Hematopoietic multipotent progenitor cell (in vitro differentiated cells): ENCODE measurements at regions not wholly inside any gene's neighbourhood (a gene's known extent, or its start where the extent isn't known, plus 50 kb on each side); places are given as distances from the start of the nearest gene placed in this dataset.

ENCODE experiments used
- DNase-seq, 3 donors: peaks; one replicate each; pipeline ENCODE4 v3.0.0-alpha.2; 2011 to 2015; ENCODE audit warnings: low read depth in 2 of 3, low spot score in 2 of 3

DNA sequence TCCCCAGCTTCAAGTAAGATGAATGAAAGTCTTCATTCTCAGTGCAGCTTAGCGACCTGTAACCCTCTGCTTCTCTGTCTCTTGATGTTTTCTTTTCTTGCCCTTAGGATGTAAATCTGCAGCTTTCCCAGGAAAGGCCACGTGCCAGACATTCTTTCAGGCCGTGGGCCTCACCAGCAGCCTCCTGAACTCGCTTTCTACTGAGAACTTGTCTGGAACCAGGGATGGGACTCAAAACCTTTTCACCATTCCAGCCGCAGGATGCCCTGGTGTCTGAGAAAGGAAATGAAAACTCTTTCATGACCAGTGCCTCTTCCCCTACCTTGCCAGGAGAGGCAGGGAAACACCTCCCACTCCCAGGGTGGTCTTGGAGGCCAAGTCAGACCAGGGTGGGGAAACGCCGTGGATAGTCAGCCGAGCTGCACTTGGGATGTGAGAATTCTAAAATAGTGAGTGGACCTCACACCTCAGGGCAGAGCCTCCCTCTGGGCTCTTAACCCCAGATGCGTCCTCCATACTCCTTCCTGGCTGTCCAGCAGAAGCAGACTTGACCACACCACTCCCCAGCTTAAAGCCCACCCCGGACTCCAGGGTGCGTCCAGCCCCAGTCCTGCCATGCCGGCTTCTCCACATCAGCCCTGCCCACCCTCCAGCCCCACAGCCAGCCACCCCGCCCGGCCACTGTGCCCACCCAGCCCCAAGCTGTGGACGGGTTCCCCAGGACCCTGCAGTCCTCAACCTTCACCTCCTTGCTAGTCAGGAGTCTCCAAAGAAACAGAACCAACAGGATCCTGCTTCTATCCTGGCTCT, 115.5 kb downstream of the TWIST2 start:
- DNase-seq: no peak

DNA sequence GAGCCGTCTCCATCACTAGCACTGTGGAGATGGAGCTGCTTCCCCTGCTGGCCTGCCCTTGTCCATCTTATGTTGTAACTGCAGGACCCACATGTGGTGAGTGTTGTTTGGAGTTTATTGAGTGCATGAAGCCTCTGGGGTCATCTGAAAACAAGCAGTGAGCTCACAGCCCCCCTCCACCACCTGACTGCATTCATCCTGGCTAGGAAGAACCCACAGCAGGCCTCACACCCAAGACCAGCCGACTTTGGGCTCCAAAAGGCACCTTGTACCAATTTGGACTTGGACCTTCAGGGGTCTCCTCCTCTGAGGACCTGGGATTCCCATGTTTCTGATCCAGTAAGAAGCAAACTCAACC, 116.1 kb downstream of the TWIST2 start:
- DNase-seq: no peak

DNA sequence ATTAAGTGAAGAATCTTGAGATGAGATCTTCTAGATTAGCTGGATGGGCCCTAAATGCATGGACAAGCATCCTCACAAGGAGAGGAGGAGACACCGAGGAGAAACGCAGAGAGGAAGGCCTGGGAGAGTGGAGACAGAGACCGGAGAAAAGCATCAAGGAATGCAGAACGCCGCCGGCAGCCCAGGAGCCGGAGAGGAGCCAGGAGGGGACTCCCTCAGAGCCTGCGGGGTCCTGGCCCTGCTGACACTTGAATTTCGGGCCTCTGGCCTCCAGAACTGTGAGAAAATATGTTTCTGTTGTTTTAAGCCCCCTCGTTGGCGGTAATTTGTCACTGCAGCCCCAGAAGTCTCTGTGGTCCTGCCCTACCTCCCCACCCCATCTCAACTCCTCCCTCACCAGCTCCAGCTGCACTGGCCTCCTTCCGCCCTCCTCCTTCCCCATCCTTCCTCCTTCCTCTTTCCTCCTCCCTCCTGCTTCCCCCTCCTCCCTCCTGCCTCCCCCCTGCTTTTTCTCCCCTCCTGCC, 116.7 kb downstream of the TWIST2 start:
- no peak for DNase-seq

DNA sequence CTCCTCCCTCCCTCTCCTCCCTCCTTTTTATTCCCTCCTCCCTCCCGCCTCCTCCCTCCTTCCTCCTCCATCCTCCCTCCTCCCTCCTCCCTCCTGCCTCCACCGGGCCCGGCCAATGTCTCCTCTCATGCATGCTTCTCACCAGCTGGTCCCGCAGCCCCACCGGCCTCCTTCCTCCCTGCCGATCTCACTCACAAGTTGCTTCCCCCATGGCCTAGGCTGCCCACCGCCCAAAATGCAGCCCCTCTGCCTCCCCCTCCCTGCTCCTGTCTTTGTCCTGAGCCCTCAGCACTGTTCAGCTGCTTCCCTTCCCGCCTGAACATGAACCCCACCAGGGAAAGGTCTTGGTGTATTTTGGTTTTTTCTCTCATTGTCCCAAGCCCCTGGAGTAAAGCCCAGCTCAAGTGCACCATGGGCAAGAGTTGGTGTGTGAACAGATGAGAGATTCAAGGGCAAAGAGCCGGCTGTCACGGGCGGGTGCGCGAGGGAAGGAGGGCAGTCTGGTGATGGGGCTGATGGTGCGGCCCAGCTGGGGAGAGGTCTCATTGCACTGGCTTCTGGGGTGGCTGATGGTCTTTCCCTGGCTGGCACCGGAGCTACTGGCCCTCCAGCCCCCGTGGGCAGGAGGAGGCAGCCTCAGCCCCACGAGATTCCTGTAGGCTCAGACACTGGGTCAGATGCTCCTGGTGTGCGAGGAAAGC, 117.6 kb downstream of the TWIST2 start:
- no peak for DNase-seq

DNA sequence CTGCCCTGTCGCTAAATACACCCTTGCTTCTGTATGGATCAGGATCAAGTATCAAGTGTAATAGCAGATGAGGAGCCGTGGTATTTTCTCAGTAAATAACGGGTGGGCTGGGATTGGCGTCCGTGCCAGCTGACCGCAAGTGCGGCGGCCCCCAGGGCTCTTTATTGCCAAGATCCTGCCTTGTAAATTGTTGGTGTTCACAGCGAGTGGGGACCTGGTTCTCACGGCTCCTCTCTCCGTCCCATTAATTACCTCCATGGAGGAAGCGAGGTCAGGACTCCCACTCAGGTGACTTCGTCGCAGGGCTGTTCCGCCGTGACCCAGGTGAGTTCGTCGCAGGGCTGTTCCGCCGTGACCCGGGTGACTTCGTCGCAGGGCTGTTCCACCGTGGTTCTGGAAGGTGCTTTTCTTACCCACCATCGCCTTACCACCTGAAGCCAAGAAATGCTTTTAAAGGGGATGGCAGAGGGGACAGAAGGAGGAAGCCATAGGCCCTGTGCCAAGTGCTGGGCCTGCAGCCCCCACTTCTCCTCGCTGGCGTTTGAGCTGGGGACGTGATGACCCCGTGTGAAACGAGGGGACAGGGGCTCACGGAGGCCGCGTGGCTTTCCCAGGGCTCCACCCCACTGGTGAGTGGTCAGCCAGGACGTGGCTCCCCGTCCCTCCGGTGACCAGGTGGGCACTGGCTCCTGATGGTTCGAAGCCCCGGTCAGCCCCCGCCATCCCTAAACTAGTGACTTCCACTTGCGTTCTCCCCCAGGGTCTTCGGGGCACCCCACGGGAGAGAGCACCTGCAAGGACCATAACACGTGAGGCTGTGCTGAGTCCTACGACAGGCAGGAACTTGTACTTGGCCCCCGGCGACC, 118.4 kb downstream of the TWIST2 start:
- no peak for DNase-seq

DNA sequence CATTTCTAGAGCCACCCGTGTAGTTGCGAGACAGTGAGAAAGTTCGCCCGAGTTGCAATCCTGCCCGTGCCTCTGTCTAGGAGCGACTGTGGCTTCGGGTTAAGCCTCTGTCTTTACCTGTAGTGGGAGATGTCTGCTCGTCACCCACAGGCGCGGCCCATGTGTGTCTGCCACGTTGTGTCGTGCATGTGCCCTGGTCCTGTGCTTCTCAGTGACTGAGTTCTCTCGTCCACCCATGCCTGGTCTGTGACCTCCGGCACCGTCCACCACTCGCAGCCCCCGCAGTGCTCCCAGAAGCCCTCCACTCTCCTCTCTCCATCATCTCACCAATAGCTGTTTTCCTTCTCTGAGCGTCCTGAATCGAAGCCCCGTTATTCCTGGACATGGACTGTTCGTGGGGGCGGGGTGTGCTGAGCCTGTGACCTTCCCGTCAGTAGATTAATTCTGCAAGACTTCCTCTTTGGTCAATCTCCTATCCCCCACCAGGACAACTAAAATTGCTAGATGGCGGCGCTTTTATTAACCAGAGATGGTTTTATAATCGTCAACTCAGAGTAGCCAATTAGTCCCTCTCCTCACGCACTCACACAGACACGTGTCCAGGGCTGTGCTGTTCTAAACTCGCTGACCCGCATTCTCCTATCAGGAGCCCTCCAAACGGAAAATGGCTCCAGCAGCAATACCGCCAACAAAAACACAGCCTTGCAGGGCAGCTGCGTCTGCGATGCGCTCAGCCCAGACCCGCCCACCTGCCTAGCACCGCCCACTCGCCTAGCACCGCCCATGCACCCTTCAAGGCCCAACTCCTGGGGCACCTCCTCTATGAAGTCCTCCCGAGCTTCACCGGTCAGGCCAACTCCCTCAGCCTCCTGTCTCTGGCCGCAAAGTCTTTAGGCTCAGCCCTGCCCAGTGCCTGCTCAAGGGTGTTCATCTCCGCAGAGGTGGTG, 119.4 kb downstream of the TWIST2 start:
- DNase-seq: no peak

DNA sequence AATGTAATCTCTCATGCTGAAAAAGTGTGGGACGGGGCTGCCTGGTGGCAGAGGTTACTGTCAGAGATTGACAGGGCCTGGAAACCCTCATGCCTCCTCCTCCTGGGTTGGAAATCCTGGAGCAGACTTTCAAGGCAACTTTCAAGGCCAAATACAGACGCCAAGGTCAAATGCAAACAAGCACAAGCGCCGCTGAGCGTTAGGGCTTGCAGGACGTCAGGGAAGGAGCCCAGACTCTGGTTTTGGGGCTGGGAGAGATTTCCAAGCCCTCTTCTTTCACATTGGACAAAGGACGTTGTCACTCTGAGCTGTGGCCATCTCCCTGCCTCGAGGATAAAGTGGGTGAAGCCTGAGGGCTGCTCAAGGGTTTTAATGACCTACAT, 120.1 kb downstream of the TWIST2 start:
- DNase-seq: no peak

DNA sequence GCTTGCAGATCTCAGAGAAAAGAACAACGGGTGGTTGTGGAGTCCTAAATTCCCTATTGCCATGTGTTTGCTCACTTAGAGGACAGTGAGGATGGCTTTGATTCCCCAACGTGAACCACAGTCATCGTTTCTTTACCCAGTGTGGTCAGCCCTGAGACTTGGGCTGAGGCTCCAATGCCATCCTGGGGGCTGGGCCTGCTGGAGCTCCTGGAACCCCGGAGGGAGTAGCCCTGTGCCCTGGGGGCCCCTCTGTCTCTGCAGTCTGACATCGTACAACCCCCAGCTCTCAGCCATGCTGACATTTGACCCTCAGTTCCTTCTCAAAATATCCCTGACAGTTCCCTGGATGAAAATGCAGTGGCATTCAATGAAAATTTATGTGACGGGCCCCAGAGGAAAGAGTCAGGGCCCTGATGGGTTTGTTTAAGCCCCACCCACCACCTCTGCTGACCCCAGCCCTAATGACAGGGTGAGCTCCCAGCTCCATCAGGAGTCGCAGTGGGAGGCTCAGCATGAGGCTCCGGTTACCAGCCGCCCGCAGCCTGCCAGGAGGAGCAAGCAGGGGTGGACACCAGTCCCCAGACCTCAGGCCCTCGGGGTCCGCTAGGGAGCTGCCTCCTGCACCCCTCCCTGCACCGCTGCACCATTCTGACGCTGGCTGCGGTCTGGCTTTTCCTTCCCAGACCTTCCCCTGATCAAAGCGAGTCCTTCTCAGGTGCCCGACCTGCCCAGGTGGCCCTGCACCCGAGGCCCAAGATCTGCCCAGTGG, 120.9 kb downstream of the TWIST2 start:
- no peak for DNase-seq

DNA sequence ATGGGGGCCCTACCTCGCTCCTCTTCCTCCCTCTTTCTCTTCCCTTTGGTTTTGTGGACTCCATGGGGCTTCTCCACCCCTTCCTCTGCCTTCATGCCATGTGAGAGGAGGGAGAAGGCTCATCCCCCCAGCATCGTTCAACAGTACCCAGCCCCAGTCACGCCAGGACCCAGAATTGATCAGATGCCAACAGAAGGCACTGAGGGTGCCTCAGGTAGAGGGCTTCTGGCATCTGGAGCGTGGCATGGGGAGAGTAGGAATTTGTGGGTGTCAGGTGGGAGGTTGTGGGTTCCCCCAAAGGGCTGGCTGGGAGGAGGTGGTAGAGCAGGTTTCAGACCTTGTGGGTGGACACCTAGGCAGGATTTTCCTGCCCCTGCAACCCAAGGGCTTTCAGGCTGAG, 122.0 kb downstream of the TWIST2 start:
- DNase-seq: no peak

DNA sequence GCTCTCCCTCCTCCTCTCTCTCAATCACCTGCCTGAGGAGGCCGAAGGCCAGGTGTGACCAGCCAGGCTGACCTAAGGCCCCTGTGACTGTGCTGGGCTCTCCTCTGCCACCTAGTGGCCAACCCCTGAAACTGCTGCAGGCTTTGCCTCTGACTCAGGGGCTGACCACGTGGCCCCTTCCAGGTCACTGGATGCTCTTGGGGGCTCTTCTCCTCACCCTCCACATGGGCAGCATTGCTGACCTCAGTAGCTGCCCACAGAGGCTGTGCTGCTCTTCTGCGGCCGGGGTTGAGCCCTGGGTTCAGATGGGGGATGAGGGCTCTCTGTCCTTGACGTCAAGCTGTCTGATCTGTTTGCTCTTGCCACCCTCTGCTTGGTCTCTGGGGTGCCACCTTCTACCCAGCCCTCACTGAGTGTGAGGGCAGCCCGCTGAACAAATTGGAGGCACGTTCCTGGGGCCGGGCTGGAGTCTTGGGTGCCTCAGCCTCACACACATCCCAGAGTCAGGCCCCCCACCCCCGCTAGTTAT, 122.7 kb downstream of the TWIST2 start:
- peak; percentile 11 to 46 (median 23) for DNase-seq

DNA sequence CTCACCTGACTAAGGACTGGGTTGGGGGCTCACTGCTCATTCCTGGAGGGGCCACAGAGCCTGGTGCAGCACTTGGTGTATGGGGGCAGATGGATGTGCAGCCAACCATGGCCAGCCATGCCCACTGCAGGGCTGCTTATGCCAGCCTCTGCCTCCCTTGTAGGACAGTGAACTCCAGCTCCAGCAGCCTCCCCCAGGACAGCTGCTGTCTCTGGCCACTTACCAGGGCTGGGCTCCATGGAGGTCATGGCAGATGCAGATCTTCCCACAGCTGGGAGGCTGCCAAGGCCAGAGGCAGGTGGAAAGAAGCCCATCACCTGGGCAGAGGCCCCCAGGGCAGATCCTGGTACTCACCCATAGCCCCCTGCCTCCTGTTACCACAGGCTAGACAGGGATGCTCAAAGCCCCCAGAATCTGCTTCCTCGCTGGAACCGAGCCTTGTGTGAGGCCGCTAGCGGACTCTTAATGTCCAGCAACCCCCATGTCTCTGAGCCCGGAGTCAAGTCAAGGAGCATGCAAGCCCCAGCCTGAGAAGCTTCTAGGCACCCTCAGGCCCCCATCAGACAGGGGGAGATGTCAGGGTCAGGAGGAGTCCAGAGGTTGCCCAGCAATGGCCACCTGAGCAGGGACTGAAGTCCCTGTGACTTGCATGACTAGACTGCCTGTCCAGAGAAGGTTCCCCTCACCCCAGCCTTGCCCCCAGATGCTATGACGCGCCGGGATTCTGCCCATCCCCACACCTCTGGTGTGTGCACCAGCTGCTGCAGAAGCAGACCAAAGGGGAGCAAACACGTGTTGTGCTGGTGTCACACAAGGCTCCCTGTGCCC, 123.6 kb downstream of the TWIST2 start:
- DNase-seq: no peak

DNA sequence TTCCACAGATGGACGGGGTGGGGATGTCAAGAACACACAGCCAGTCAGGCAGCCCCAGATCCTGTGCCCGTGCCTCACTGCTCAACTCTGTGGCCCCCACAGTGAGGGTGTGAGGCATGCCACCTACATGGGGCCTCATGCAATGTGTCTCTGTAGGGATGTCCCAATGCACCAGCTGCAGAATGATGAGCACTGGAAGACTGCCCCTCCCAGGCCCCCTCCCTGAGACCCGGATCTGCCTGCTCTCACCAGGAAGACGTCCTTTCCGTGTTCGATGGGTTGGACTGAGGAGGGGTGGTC, 124.2 kb downstream of the TWIST2 start:
- no peak for DNase-seq

DNA sequence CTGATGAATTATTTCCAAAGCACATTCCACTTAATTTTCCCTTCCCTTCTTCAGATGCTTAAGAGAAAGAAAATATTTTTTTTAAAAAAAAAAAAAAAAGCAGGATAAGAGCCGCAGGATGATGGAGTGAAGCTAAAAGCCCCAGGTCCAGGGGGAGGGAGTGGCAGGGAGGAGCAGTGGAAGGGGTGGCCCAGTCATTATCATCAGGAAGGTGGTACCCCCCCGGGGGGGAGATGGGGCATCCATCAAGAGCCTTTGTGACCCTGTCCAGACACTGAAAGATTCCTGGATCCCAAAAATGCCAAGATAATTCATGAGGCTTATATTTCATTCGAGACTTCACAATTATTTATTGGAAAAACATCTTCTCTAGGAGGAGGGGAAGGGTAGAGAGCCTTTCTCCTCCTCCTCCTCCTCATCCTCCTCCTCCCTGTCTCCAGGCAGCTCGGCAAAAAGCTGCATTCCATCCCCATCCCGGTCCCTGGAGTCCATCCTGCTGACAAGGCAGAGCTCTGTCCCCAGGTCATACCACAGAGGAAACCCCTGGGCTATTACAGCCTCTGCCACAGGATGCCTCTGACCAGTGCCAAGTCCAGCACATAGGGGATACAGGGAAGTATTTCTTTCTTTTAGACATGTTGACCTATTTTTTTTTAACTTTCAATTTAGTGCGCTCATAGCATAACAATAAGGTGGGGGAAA, 125.3 kb downstream of the TWIST2 start:
- DNase-seq: no peak

DNA sequence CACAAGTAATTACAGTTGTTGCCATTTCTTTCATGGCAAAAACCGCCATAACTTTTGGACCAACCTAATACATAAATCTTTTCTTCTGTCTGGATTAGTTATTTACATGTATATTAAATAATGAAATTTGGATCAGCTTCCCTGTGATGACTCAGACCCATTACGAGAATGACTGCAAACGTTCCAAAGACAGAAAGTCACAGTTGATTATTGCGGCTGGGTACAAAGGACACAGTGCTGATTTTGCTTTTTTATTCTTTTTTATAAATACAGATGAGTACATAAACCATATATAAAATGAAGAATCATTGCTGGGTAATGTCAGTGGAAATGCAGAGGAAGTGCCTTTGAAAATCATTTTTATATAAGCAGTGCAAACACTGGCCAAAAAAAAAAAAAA, 126.2 kb downstream of the TWIST2 start:
- no peak for DNase-seq

DNA sequence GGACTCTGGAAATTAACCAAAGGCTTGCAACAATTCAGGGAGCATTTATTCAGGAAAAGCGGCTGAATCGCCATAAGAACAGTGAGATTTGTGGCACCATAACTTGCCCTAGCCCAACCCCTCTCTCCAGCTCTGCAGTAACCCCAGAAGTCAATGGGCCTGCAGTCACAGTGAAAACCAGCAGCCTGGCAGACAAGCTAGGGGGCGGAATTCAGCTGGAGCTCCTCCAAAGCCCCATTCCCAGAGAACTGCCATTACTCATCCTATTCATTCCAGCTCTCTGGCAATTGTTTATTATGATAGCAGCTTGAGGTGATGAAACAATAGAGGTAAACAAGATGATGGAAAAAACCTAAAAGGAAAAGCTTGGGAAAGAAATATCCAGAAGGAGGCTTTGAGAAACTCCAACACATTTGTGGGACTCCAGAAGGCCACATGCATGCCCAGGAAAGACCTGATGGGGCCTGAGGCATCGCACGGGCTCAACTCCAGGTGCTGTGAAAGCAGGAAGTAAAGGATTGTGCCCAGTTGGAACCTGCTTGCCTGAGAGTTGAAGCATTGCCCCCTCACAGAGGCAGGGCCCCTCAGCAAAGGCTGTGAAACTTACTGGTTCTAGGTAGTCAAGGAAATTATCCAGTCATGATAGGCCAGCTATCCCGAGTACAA, 126.7 kb downstream of the TWIST2 start:
- DNase-seq: no peak

DNA sequence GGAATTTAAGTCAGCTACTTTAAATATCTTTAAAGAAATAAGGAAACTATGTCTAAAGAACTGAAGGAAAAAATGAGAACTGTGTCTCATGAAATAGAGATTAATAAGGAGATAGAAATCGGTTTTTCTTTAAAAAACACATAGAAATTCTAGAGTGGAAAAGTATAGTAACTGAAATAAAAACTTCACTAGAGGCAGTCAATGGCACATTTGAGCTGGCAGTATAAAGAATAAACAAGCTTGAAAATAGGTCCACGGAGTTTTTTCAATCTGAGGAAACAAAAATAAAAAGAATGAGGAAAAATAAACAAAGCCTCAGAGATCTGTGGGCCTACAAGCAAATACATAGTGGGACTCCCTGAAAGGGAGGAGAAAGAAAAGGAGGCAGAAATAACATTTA, 127.5 kb downstream of the TWIST2 start:
- no peak for DNase-seq

DNA sequence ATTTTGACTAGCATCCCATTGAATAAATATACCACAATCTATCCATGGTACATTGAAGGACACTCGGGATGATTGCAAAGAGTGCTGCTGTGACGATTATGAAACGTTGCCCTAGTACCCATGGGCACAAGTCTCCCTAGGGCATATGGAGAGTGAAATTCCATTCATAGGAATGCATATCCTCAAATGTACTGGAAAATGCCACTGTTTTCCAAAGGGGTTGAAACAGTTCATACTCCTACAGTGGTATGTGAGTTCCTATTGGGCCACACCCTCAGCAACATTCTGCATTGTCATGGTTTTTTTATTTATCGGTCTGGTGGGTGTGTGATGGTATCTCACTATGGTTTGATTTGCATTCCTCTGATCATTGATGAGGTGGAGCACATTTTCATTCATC, 130.6 kb downstream of the TWIST2 start:
- no peak for DNase-seq
